Mesothelial cell of epicardium (in vitro differentiated cells): ENCODE measurements at regions not wholly inside any gene's neighbourhood (a gene's known extent, or its start where the extent isn't known, plus 50 kb on each side); places are given as distances from the start of the nearest gene placed in this dataset.

ENCODE experiments used
- DNase-seq, 2 experiments: peaks; one replicate each; pipeline ENCODE4 v3.0.0; 2021; ENCODE audit warnings: low spot score in 2 of 2; ENCODE audit not compliant: unreplicated experiment in 2 of 2
- H3K27ac Mint-ChIP-seq: 2 replicates; pipeline ENCODE4 v1.8.0; 2021; ENCODE audit warnings: mixed read lengths
- H3K27me3 Mint-ChIP-seq: 2 replicates; pipeline ENCODE4 v1.8.0; 2021; ENCODE audit warnings: low read depth, mixed read lengths
- H3K36me3 Mint-ChIP-seq: 2 replicates; pipeline ENCODE4 v1.8.0; 2021; ENCODE audit warnings: mixed read lengths
- H3K4me1 Mint-ChIP-seq: 2 replicates; pipeline ENCODE4 v1.8.0; 2021; ENCODE audit warnings: mixed read lengths
- H3K4me3 Mint-ChIP-seq: 2 replicates; pipeline ENCODE4 v1.8.0; 2021; ENCODE audit warnings: mild to moderate bottlenecking, moderate library complexity, mixed read lengths
- H3K9me3 Mint-ChIP-seq: 2 replicates; pipeline ENCODE4 v1.8.0; 2021; ENCODE audit warnings: mixed read lengths
- TF ChIP-seq, protein P1 (sequence below): fragments of 200-600 bp; sonication (generic); IDR thresholded peaks from one replicate; pipeline ENCODE4 v1.5.0; 2021; ENCODE audit warnings: antibody characterized with exemption; ENCODE audit not compliant: unreplicated experiment

DNA sequence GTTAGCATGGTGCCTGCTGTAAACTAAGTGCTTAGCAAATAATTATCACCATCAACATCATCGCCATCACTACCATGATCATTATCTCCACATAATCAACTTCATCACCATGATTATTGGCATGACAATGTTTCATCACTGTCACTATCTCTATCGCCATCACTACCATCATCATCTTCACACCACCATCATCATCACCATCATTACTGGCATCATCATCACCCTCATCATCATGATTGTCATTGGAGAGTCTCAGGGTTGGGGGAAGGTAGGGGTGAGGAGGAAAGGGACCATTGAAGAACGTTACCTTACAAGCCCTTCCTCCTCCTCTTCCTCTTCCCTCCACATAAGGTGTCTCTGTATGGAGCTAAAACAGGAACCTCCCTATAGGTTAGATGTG is 54.9 kb upstream of the GPR26 start:
- no peaks in the 10 kb centered on the region for H3K36me3 Mint-ChIP-seq
- no peaks in the 10 kb centered on the region for H3K9me3 Mint-ChIP-seq
- no peak overlapping the region for H3K27ac Mint-ChIP-seq
- H3K4me3 Mint-ChIP-seq = no peak overlapping the region
- no peak for DNase-seq
- H3K27me3 Mint-ChIP-seq = peaks cover 48% of the 10 kb centered on the region
- H3K4me1 Mint-ChIP-seq = no peaks in the 10 kb centered on the region
- TF ChIP-seq, protein P1, sequence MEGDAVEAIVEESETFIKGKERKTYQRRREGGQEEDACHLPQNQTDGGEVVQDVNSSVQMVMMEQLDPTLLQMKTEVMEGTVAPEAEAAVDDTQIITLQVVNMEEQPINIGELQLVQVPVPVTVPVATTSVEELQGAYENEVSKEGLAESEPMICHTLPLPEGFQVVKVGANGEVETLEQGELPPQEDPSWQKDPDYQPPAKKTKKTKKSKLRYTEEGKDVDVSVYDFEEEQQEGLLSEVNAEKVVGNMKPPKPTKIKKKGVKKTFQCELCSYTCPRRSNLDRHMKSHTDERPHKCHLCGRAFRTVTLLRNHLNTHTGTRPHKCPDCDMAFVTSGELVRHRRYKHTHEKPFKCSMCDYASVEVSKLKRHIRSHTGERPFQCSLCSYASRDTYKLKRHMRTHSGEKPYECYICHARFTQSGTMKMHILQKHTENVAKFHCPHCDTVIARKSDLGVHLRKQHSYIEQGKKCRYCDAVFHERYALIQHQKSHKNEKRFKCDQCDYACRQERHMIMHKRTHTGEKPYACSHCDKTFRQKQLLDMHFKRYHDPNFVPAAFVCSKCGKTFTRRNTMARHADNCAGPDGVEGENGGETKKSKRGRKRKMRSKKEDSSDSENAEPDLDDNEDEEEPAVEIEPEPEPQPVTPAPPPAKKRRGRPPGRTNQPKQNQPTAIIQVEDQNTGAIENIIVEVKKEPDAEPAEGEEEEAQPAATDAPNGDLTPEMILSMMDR = no peak

DNA sequence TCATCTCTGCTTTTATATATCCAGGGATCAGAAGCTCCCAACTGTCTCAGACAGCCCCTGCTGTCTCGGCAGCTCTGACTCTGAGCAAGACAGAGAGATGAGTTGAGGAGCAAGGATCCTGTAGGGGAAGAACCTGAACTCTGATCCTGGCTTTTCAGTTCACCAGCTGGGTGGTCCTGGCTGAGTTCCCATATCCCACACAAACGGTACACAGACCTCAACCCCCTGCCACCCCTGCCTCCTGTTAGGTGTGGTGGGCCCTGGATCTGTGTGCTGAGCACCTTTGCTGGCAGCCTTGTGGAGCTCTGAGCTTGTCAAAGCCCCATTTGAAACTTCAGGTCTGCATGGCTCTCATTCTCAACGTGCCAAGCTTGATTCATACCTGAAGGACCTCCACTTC is 54.3 kb upstream of the GPR26 start:
- H3K4me1 Mint-ChIP-seq = no peaks in the 10 kb centered on the region
- peaks cover 43% of the 10 kb centered on the region for H3K27me3 Mint-ChIP-seq
- H3K9me3 Mint-ChIP-seq = no peaks in the 10 kb centered on the region
- DNase-seq = no peak
- H3K27ac Mint-ChIP-seq = no peak overlapping the region
- H3K4me3 Mint-ChIP-seq = no peak overlapping the region
- TF ChIP-seq, protein P1 = no peak
- H3K36me3 Mint-ChIP-seq = no peaks in the 10 kb centered on the region

DNA sequence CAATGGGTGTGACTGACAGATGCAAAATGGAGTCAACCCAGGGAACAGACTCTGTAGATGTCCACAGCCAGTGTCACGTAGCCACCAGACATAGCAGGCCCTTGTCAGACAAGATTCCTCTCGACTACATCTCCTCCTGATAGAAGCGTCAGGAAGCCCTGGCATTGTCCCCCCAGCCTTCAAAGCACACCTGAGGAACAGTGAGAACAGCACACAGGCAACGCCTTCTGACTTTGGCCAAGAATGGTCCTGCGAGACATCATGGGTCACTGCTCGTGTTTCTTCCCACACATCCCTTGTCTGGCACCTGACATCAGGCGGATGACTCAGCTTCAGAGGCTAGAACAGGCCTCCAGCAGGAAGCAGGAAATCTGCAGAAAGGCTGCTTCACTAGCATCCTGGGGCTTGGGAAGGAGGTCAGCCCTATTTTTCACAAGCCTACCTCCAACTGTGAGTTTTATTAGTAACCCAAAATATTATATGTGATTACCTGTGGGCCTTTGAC is 52.8 kb upstream of the GPR26 start:
- Mint-ChIP-seq H3K27me3 (peaks cover 32% of the 10 kb centered on the region), H3K4me1 (no peaks in the 10 kb centered on the region), H3K27ac (no peak overlapping the region), H3K9me3 (no peaks in the 10 kb centered on the region), H3K4me3 (no peak overlapping the region), H3K36me3 (no peaks in the 10 kb centered on the region)
- TF ChIP-seq, protein P1 = no peak
- no peak for DNase-seq

DNA sequence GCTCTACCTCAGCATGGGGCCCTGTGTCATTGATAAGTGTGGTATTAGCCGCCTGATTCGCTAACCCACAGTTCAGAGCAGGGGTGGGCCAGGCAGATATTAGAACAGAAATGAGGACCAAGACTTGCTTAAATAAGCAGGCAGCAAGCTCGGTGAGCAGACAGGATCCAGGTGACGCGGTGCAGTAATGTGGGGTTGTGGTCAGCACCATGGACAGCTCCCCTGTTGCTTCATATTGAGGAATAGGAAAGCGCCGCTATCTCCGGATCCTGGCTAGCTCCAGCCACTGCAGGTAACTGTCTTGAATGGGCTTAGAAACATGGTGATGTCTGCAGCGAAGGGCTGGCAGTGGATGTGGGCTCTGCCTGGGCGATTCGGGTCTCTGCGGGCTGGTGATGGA is 51.3 kb upstream of the GPR26 start:
- peak; percentile 86 to 94 for DNase-seq
- Mint-ChIP-seq H3K4me3 (no peak overlapping the region), H3K9me3 (no peaks in the 10 kb centered on the region), H3K36me3 (no peaks in the 10 kb centered on the region), H3K27ac (no peak overlapping the region), H3K27me3 (peaks cover 26% of the 10 kb centered on the region), H3K4me1 (no peaks in the 10 kb centered on the region)
- TF ChIP-seq, protein P1 = no peak
